Right cardiac atrium (tissue), 5 donors: ENCODE measurements at regions not wholly inside any gene's neighbourhood (a gene's known extent, or its start where the extent isn't known, plus 50 kb on each side); places are given as distances from the start of the nearest gene placed in this dataset.

Experiments
- ATAC-seq, 2 donors: fragments of 200-7000 bp; cut with Tn5 transposase; one replicate each; pipeline versions ENCODE4 v1.8.0 to v1.9.1; 2020; ENCODE audit warnings: moderate library complexity in 2 of 2, mild to moderate bottlenecking in 1 of 2
- DNase-seq, 3 donors: peaks; one replicate each; pipeline ENCODE4 v3.0.0-alpha.2; 2020
- H3K27ac ChIP-seq: one replicate; pipeline ENCODE4 v1.5.1; 2013; ENCODE audit warnings: mild to moderate bottlenecking, low read length, control low read depth, moderate library complexity
- H3K27me3 ChIP-seq: one replicate; pipeline ENCODE4 v1.6.1; 2013; ENCODE audit not compliant: control insufficient read depth, insufficient read depth
- H3K4me1 ChIP-seq: one replicate; pipeline ENCODE4 v1.6.1; 2013; ENCODE audit warnings: low read length; ENCODE audit not compliant: control insufficient read depth, insufficient read depth
- H3K4me3 ChIP-seq: one replicate; pipeline ENCODE4 v1.5.1; 2013; ENCODE audit warnings: low read length, control low read depth
- H3K9me3 ChIP-seq: one replicate; pipeline ENCODE4 v1.6.1; 2013; ENCODE audit warnings: low read length; ENCODE audit not compliant: control insufficient read depth
- WGBS: extraction: QIAGEN DNeasy Blood & Tissue Kit; methylation state at CpG from one replicate; pipeline ENCODE4 v1.1.7; 2013; 5-methylcytosine and 5-hydroxymethylcytosine counted together
- intact Hi-C, 4 donors: fragments of 100-400 bp; cut with DNase I; formaldehyde crosslinking; loops; one replicate each; pipeline versions ENCODE4 v1.11.0 to v1.14.0; 2022 to 2023
- donor health status: healthy with polysubstance abuse.
- donor health status: DM: no; HTN: yes; CAD: no.
- donor health status: DM: no; HTN: no; CAD: no.
- donor health status: DM: no; HTN: yes; CAD: no; lungs with severe emphysema.
- donor health status: DM: yes; HTN: yes; CAD: no.

GRCh38 chr7:35386082-35386815, 132.3 kb upstream of the TBX20 start:
- peak overlapping the region; percentile 32 for H3K27ac ChIP-seq
- intact Hi-C loops, result loop anchor here in 2 of 4 donors (5.0 to 10.0 kb wide), 2 partner anchors 124 to 131 kb away; partner anchors contain the start of gene TBX20 (in 1 of the 2)
- H3K4me3 ChIP-seq, result no peak overlapping the region
- WGBS, result 75% methylated on average over 8 of the region's 8 CpGs
- no peaks in the 10 kb centered on the region for H3K27me3 ChIP-seq
- DNase-seq, result peak in 2 of 3 donors; percentile 57 to 59
- H3K9me3 ChIP-seq, result no peaks in the 10 kb centered on the region
- ATAC-seq, result no peak
- no peaks in the 10 kb centered on the region for H3K4me1 ChIP-seq

GRCh38 chr7:35384761-35385700, 131.1 kb upstream of the TBX20 start:
- intact Hi-C loops, result loop anchor here in 2 of 4 donors (5.0 to 10.0 kb wide), 2 partner anchors 123 to 130 kb away; partner anchors contain the start of gene TBX20 (in 1 of the 2)
- no peaks in the 10 kb centered on the region for H3K9me3 ChIP-seq
- peak; percentile 90 to 95 (median 93) for DNase-seq
- no peaks in the 10 kb centered on the region for H3K4me1 ChIP-seq
- peak; percentile 90 to 93 for ATAC-seq
- H3K27me3 ChIP-seq, result no peaks in the 10 kb centered on the region
- 54% methylated on average over 10 of the region's 10 CpGs for WGBS
- H3K27ac ChIP-seq, result no peak overlapping the region
- no peak overlapping the region for H3K4me3 ChIP-seq

GRCh38 chr7:35380739-35381224, 126.9 kb upstream of the TBX20 start:
- intact Hi-C loops, result loop anchor here in 1 of 4 donors (10.0 kb wide), 1 partner anchor 126 kb away; the partner anchor contains the start of gene TBX20
- 83% methylated on average over 6 of the region's 6 CpGs for WGBS

GRCh38 chr7:35379481-35379880, 125.6 kb upstream of the TBX20 start:
- ATAC-seq (peak in 1 of 2 donors; percentile 13), DNase-seq (no peak)
- Histone ChIP-seq H3K4me1 (no peaks in the 10 kb centered on the region), H3K27ac (peak overlapping the region; percentile 1), H3K27me3 (no peaks in the 10 kb centered on the region), H3K9me3 (no peaks in the 10 kb centered on the region), H3K4me3 (no peak overlapping the region)
- WGBS, result 73% methylated on average over 3 of the region's 3 CpGs
- intact Hi-C loops, result loop anchor here in 2 of 4 donors (10.0 kb wide), 2 partner anchors 95 to 115 kb away; no protein-coding TSS in a partner anchor

More at GRCh38 chr7:35380739-35381224, 126.9 kb upstream of the TBX20 start:
- Histone ChIP-seq H3K9me3 (no peaks in the 10 kb centered on the region), H3K27ac (no peak overlapping the region), H3K4me3 (no peak overlapping the region), H3K4me1 (no peaks in the 10 kb centered on the region), H3K27me3 (no peaks in the 10 kb centered on the region)
- no peak for DNase-seq
- ATAC-seq, result no peak

GRCh38 chr7:35375516-35375915, 121.6 kb upstream of the TBX20 start:
- no peak for DNase-seq
- no peak overlapping the region for H3K27ac ChIP-seq
- no peaks in the 10 kb centered on the region for H3K9me3 ChIP-seq
- H3K4me3 ChIP-seq, result no peak overlapping the region
- no peak for ATAC-seq
- WGBS, result 59% methylated on average over 5 of the region's 5 CpGs
- H3K4me1 ChIP-seq, result no peaks in the 10 kb centered on the region
- intact Hi-C loops, result loop anchor here in 2 of 4 donors (10.0 kb wide), 2 partner anchors 91 to 111 kb away; no protein-coding TSS in a partner anchor
- no peaks in the 10 kb centered on the region for H3K27me3 ChIP-seq

GRCh38 chr7:35374858-35375257, 121.0 kb upstream of the TBX20 start:
- 49% methylated on average over 13 of the region's 13 CpGs for WGBS
- no peaks in the 10 kb centered on the region for H3K9me3 ChIP-seq
- H3K27ac ChIP-seq, result peak overlapping the region; percentile 61
- no peaks in the 10 kb centered on the region for H3K4me1 ChIP-seq
- DNase-seq, result peak; percentile 51 to 79 (median 77)
- peak; percentile 89 for ATAC-seq
- intact Hi-C loops, result loop anchor here in 2 of 4 donors (10.0 kb wide), 2 partner anchors 90 to 110 kb away; no protein-coding TSS in a partner anchor
- no peak overlapping the region for H3K4me3 ChIP-seq
- H3K27me3 ChIP-seq, result no peaks in the 10 kb centered on the region

- H3K9me3 ChIP-seq, result no peaks in the 10 kb centered on the region
- H3K27ac ChIP-seq, result no peak overlapping the region
- H3K4me1 ChIP-seq, result no peaks in the 10 kb centered on the region
- intact Hi-C loops, result loop anchor here in 2 of 4 donors (10.0 kb wide), 2 partner anchors 86 to 106 kb away; no protein-coding TSS in a partner anchor
- ATAC-seq (no peak), DNase-seq (no peak)
- no peak overlapping the region for H3K4me3 ChIP-seq
- WGBS, result 89% methylated on average over 2 of the region's 2 CpGs
- no peaks in the 10 kb centered on the region for H3K27me3 ChIP-seq
These were observed 117.3 kb upstream of the TBX20 start for GRCh38 chr7:35371221-35371620.

GRCh38 chr7:35370687-35371086, 116.8 kb upstream of the TBX20 start:
- intact Hi-C loops, result loop anchor here in 2 of 4 donors (10.0 kb wide), 2 partner anchors 86 to 106 kb away; no protein-coding TSS in a partner anchor
- Histone ChIP-seq H3K9me3 (no peaks in the 10 kb centered on the region), H3K4me1 (no peaks in the 10 kb centered on the region), H3K27ac (no peak overlapping the region), H3K27me3 (no peaks in the 10 kb centered on the region), H3K4me3 (no peak overlapping the region)
- ATAC-seq (no peak), DNase-seq (no peak)
- WGBS, result 74% methylated on average over 2 of the region's 2 CpGs

- Histone ChIP-seq H3K9me3 (no peaks in the 10 kb centered on the region), H3K27ac (no peak overlapping the region), H3K4me3 (no peak overlapping the region), H3K4me1 (no peaks in the 10 kb centered on the region), H3K27me3 (no peaks in the 10 kb centered on the region)
- intact Hi-C loops, result no loop called here
- ATAC-seq (peak; percentile 70 to 73), DNase-seq (peak; percentile 28 to 66 (median 57))
- 59% methylated on average over 6 of the region's 6 CpGs for WGBS
These were observed 112.6 kb upstream of the TBX20 start for GRCh38 chr7:35366167-35367155.

GRCh38 chr7:35365523-35365922, 111.6 kb upstream of the TBX20 start:
- Histone ChIP-seq H3K4me1 (no peaks in the 10 kb centered on the region), H3K27me3 (no peaks in the 10 kb centered on the region), H3K4me3 (no peak overlapping the region), H3K27ac (no peak overlapping the region), H3K9me3 (no peaks in the 10 kb centered on the region)
- DNase-seq, result no peak
- 74% methylated on average over 1 of the region's 1 CpG for WGBS
- intact Hi-C loops, result no loop called here
- ATAC-seq, result no peak
